H1 (cell line): ENCODE measurements at regions not wholly inside any gene's neighbourhood (a gene's known extent, or its start where the extent isn't known, plus 50 kb on each side); places are given as distances from the start of the nearest gene placed in this dataset.

Experiments used
- ASH2L ChIP-seq: fragments of 200-600, 300-600 bp; sonication (generic); IDR thresholded peaks from one replicate; pipeline ENCODE4 v1.7.1; 2017; ENCODE audit warnings: low read length
- CHD7 ChIP-seq: fragments of 300-600 bp; sonication (generic); IDR thresholded peaks from 2 replicates; pipeline ENCODE4 v1.7.1; 2012; ENCODE audit warnings: low read length, moderate library complexity, mild to moderate bottlenecking, inconsistent platforms; ENCODE audit not compliant: insufficient replicate concordance
- EP300 ChIP-seq, 2 experiments: IDR thresholded peaks; 1 replicate in 1 of 2; 2 replicates in 1 of 2; pipeline ENCODE4 v1.6.1; 2011 to 2012; ENCODE audit warnings: low read depth in 2 of 2, low read length in 2 of 2, mild to moderate bottlenecking in 2 of 2, borderline replicate concordance in 1 of 2, inconsistent platforms in 1 of 2, moderate library complexity in 1 of 2
- SRF ChIP-seq: IDR thresholded peaks from 2 replicates; pipeline ENCODE4 v1.6.1; 2011; ENCODE audit warnings: mild to moderate bottlenecking, low read depth, low read length, moderate library complexity

- TF ChIP-seq CHD7 (no peak), ASH2L (no peak), EP300 (IDR thresholded peaks at IDR 0.05; ENCODE audit: borderline replicate concordance in 1 of 2, low read depth in 2 of 2, low read length in 2 of 2) (no peak), SRF (no peak)
Observed at GRCh38 chr16:52054326-52054725, 492.6 kb downstream of the TOX3 start (continued).
